ENCODE measurements at regions not wholly inside any gene's neighbourhood (a gene's known extent, or its start where the extent isn't known, plus 50 kb on each side); places are given as distances from the start of the nearest gene placed in this dataset.
A peak's percentile ranks its signal among the peaks of the same experiment; 100 is the strongest.
"Not testable (repeated sequence)": the region's sequence is repeated elsewhere in the genome, so short reads cannot be mapped to it uniquely, and the experiment has no call there.

- DNase-seq (ENCODE audit: low spot score) (no peak), FAIRE-seq (no peak), ATAC-seq (no peak)
- POLR2A ChIA-PET = no interaction called here
- TF ChIP-seq ELF4 (CRISPR knock-in tag; IDR thresholded peaks at IDR 0.05; ENCODE audit: borderline replicate concordance) = no peak
- no peak for TF ChIP-seq SAFB2 (CRISPR knock-in tag; IDR thresholded peaks at IDR 0.05; ENCODE audit: borderline replicate concordance, low read depth)
- TF ChIP-seq CEBPB (IDR thresholded peaks at IDR 0.05; ENCODE audit: borderline replicate concordance, low read depth, low read length) = peak; percentile 55; the same call in 1 of the 2 replicates
- 8% methylated on average over 2 of the region's 2 CpGs for WGBS (ENCODE audit: low lambda C conversion rate)
- H3K9me3 ChIP-seq (ENCODE audit: low read length) = no peaks in the 10 kb centered on the region
- no peak overlapping the region for H3K4me2 ChIP-seq (ENCODE audit: low read depth, low read length)
- in situ Hi-C loops (cut with HindIII; ENCODE audit: extremely low pct_ligation_motif_present, low pct_unique_long_range_greater_than_20kb) = no loop called here
- H4K20me1 ChIP-seq (ENCODE audit: insufficient read depth, low read length) = no peaks in the 10 kb centered on the region
- no peak overlapping the region for H2AFZ ChIP-seq (ENCODE audit: low read length)
- no peaks in the 10 kb centered on the region for H3K27me3 ChIP-seq (ENCODE audit: control insufficient read depth in 1 of 2, insufficient read depth in 2 of 2, low read length in 2 of 2)
- no peaks in the 10 kb centered on the region for H3K4me1 ChIP-seq (ENCODE audit: insufficient read depth, low read length)
- BruUV-seq (replicated peaks) = no TSS peak
- no peak overlapping the region for H3K4me3 ChIP-seq (replicated peaks in 1 of 3; ENCODE audit: insufficient read depth in 1 of 3, low read depth in 2 of 3, low read length in 3 of 3)
- intact Hi-C loops (cut with micrococcal nuclease; ENCODE audit: unreplicated experiment) = no loop called here
- H3K27ac ChIP-seq (ENCODE audit: extremely low read length, insufficient read depth, low read length) = no peak overlapping the region
- no peaks in the 10 kb centered on the region for H3K79me2 ChIP-seq (ENCODE audit: insufficient read depth, low read length)
- H3K36me3 ChIP-seq (replicated peaks in 1 of 2; ENCODE audit: control insufficient read depth in 1 of 2, insufficient read depth in 2 of 2, low read length in 2 of 2) = no peaks in the 10 kb centered on the region
- no peak overlapping the region for H3K9ac ChIP-seq (ENCODE audit: insufficient read depth, low read depth, low read length)
- CTCF ChIA-PET (ENCODE audit: low intra/inter-chr PET ratio, low total read pairs) = no interaction called here
Observed at GRCh38 chr18:64734063-64734462, 585.2 kb upstream of the LINC00305 start.

DNA sequence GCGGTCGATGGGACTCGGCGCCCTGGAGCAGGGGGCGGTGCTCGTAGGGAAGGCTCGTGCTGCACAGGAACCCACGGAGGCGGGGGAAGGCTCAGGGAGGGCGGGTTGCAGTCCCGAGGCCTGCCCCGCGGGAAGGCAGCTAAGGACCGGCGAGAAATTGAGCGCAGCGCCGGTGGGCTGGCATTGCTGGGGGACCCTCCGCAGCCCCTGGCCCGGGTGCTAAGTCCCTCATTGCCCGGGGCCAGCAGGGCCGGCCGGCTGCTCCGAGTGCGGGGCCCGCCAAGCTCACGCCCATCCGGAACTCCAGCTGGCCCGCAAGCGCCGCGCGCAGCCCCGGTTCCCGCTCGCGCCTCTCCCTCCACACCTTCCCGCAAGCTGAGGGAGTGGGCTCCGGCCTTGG lies 576.8 kb upstream of the LINC00305 start:
- H3K79me2 ChIP-seq (ENCODE audit: insufficient read depth, low read length); FAIRE-seq; H3K4me3 ChIP-seq (replicated peaks in 1 of 3; ENCODE audit: insufficient read depth in 1 of 3, low read depth in 2 of 3, low read length in 3 of 3); CTCF ChIA-PET (ENCODE audit: low intra/inter-chr PET ratio, low total read pairs); H3K9me3 ChIP-seq (ENCODE audit: low read length); H3K9ac ChIP-seq (ENCODE audit: insufficient read depth, low read depth, low read length); POLR2A ChIA-PET; BruUV-seq (replicated peaks); H2AFZ ChIP-seq (ENCODE audit: low read length); in situ Hi-C loops (cut with HindIII; ENCODE audit: extremely low pct_ligation_motif_present, low pct_unique_long_range_greater_than_20kb); H4K20me1 ChIP-seq (ENCODE audit: insufficient read depth, low read length); DNase-seq (ENCODE audit: low spot score); H3K36me3 ChIP-seq (replicated peaks in 1 of 2; ENCODE audit: control insufficient read depth in 1 of 2, insufficient read depth in 2 of 2, low read length in 2 of 2); ATAC-seq; intact Hi-C loops (cut with micrococcal nuclease; ENCODE audit: unreplicated experiment); H3K27me3 ChIP-seq (ENCODE audit: control insufficient read depth in 1 of 2, insufficient read depth in 2 of 2, low read length in 2 of 2); H3K4me2 ChIP-seq (ENCODE audit: low read depth, low read length); H3K27ac ChIP-seq (ENCODE audit: extremely low read length, insufficient read depth, low read length): not testable (repeated sequence)
- peaks cover 11% of the 10 kb centered on the region; the same call in 1 of the 2 replicates for H3K4me1 ChIP-seq (ENCODE audit: insufficient read depth, low read length)
- no CpG with 5 or more reads among the region's 39 CpGs for WGBS (ENCODE audit: low lambda C conversion rate)
